HEK293T (cell line): ENCODE measurements at regions not wholly inside any gene's neighbourhood (a gene's known extent, or its start where the extent isn't known, plus 50 kb on each side); places are given as distances from the start of the nearest gene placed in this dataset.

Experiments used
- FOXA1 ChIP-seq: fragments of 450-650 bp; IDR thresholded peaks from 2 replicates; pipeline ENCODE4 v1.6.1; 2016; ENCODE audit warnings: mild to moderate bottlenecking
- PKNOX1 ChIP-seq: fragments of 450-650 bp; IDR thresholded peaks from 2 replicates; pipeline ENCODE4 v1.6.1; 2016

- TF ChIP-seq FOXA1 (no peak), PKNOX1 (no peak)
Observed at GRCh38 chr5:91235271-91235694, 147.8 kb downstream of the ARRDC3 start.
